ENCODE measurements at regions not wholly inside any gene's neighbourhood (a gene's known extent, or its start where the extent isn't known, plus 50 kb on each side); places are given as distances from the start of the nearest gene placed in this dataset.

DNA sequence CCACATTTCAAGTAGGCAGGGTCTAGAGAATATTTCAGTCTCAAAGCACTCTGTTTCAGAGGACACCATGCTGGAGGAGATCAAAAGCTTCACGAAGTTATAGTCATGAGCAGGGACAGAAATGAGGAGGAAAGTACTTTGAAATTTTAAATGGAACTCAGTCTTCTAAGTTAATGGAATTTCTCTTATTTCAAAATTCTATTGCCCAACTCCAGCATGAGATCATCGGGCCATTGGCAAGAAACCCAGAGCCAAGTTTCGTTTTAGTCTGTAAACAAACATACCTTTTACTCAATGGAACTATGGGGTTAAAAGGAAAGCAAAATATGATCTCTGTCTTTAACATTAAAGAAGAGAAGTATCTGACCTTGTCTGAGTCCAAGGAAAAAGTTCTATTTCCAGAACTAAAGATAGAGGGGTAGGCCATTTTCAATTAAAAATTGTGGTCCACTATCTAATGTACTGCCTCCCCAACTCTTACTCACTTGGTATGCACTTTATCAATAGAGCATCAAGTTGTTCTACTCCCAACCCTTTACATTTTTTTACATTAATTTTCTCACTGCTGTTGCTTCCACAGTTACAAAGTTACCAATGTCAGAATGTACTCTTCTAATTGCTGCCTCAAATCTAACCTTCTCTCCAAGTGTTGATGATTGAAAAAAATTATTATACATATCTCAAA lies 235.3 kb upstream of the NRSN1 start:
- Histone ChIP-seq H3K27me3 (ENCODE audit: insufficient read depth, low read depth, severe bottlenecking) (no peaks in the 10 kb centered on the region), H3K27ac (no peak overlapping the region), H3K36me3 (no peaks in the 10 kb centered on the region), H3K9me3 (ENCODE audit: severe bottlenecking) (no peaks in the 10 kb centered on the region), H3K4me3 (ENCODE audit: low read depth, low read length) (no peak overlapping the region)
- TF ChIP-seq, protein P1, sequence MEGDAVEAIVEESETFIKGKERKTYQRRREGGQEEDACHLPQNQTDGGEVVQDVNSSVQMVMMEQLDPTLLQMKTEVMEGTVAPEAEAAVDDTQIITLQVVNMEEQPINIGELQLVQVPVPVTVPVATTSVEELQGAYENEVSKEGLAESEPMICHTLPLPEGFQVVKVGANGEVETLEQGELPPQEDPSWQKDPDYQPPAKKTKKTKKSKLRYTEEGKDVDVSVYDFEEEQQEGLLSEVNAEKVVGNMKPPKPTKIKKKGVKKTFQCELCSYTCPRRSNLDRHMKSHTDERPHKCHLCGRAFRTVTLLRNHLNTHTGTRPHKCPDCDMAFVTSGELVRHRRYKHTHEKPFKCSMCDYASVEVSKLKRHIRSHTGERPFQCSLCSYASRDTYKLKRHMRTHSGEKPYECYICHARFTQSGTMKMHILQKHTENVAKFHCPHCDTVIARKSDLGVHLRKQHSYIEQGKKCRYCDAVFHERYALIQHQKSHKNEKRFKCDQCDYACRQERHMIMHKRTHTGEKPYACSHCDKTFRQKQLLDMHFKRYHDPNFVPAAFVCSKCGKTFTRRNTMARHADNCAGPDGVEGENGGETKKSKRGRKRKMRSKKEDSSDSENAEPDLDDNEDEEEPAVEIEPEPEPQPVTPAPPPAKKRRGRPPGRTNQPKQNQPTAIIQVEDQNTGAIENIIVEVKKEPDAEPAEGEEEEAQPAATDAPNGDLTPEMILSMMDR (IDR thresholded peaks at IDR 0.05; ENCODE audit: low read depth, low read length) = no peak
- no peak for DNase-seq

DNA sequence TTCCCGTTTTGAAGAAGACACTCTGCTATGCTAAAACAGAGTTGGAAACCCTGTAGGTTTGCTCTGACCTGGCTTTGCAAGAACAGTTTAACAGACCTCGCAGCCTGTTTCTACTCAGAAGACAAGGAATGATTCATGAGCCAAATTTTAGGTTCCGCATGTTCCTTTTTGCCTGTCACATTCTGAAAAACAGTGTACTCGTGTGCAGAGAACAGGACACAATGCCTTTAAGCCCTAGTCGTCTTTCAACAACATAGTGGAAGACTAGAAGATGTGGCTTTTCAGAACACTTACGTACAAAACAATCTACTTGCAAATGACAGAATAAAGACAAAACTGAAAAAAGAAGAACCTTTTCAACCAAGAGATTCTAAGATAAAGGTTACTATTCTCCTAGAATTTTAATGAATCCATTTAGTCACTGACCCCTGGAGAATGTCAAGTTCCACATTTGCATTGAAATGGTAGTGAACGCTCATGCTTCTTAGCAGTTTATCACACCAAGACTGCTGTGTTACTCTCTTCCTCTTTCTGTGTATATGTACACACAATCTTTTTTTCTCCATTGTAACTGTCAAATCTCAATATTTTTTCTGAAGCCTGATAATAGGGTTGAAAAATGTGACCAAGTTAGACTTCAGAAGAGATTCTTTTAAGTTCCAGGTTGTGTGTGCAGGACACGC lies 220.7 kb upstream of the NRSN1 start:
- Histone ChIP-seq H3K27me3 (ENCODE audit: insufficient read depth, low read depth, severe bottlenecking) (no peaks in the 10 kb centered on the region), H3K4me3 (ENCODE audit: low read depth, low read length) (no peak overlapping the region), H3K9me3 (ENCODE audit: severe bottlenecking) (no peaks in the 10 kb centered on the region), H3K36me3 (no peaks in the 10 kb centered on the region), H3K27ac (no peak overlapping the region)
- TF ChIP-seq, protein P1 (IDR thresholded peaks at IDR 0.05; ENCODE audit: low read depth, low read length) = no peak
- DNase-seq = no peak

DNA sequence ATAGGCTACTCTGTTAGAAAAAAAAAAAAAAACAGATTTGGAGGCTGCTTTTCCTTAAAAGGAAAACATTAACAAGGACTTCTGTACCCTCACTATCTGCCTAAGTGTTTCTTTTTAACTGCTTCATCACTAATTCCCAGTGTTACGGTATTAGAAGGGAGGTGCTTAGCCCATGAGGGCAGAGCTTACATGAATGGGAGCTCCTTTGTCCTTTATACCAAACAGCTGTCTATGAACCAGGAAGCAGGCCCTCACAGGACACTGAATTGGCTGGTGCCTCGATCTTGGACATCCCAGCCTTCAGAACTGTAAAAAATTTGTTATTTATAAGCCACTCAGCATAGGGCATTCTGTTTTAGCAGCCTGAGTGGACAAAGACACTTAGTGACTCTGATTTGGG lies 215.6 kb upstream of the NRSN1 start:
- Histone ChIP-seq H3K4me3 (ENCODE audit: low read depth, low read length) (no peak overlapping the region), H3K9me3 (ENCODE audit: severe bottlenecking) (no peaks in the 10 kb centered on the region), H3K27ac (no peak overlapping the region), H3K27me3 (ENCODE audit: insufficient read depth, low read depth, severe bottlenecking) (no peaks in the 10 kb centered on the region), H3K36me3 (no peaks in the 10 kb centered on the region)
- DNase-seq = no peak
- TF ChIP-seq, protein P1 (IDR thresholded peaks at IDR 0.05; ENCODE audit: low read depth, low read length) = no peak

DNA sequence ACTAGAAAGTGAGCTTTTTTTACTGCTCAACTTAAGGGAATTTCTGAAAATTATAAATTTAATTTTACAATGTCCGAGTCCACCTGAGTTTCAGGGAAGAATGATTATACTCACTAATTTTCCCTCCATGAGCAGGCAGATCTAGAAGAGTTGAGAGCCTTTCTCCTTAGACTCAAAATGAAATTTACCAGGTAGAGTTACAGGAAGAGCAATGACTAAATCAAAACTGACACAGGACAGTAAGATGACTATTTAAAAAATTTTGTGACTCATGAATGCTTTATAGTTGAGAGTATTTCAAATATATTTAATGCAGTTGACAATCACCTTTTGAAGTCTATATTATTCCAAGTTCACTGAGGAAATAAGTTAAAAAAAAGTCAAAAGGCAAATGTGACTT lies 198.1 kb upstream of the NRSN1 start:
- Histone ChIP-seq H3K4me3 (ENCODE audit: low read depth, low read length) (no peak overlapping the region), H3K27me3 (ENCODE audit: insufficient read depth, low read depth, severe bottlenecking) (no peaks in the 10 kb centered on the region), H3K36me3 (no peaks in the 10 kb centered on the region), H3K9me3 (ENCODE audit: severe bottlenecking) (no peaks in the 10 kb centered on the region), H3K27ac (no peak overlapping the region)
- DNase-seq = no peak
- TF ChIP-seq, protein P1 (IDR thresholded peaks at IDR 0.05; ENCODE audit: low read depth, low read length) = no peak

DNA sequence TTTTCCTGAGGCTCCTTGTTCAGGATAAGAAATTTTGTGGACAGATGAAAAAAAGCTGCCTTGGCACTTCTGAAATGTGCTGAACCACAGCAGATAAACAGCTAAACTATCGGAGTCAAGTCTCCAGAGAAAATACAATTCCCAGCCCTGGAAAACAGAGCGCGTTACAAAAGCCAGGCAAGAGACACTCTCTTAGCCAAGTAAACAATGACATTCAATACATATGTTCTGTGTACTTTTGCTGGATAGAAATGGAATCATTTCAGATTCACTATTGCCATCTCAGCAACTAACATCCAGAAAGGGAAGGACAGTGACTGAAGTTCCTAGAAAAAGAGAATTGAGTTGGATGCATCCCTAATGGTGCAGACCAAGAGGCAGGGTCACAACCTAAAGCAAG lies 196.8 kb upstream of the NRSN1 start:
- TF ChIP-seq, protein P1 (IDR thresholded peaks at IDR 0.05; ENCODE audit: low read depth, low read length) = no peak
- H3K27ac ChIP-seq = no peak overlapping the region
- DNase-seq = no peak

More for the DNA sequence above, 196.8 kb upstream of the NRSN1 start:
- H3K4me3 ChIP-seq (ENCODE audit: low read depth, low read length) = no peak overlapping the region
- H3K36me3 ChIP-seq = no peaks in the 10 kb centered on the region
- H3K27me3 ChIP-seq (ENCODE audit: insufficient read depth, low read depth, severe bottlenecking) = no peaks in the 10 kb centered on the region
- no peaks in the 10 kb centered on the region for H3K9me3 ChIP-seq (ENCODE audit: severe bottlenecking)
